GM21576 (cell line): ENCODE measurements at regions not wholly inside any gene's neighbourhood (a gene's known extent, or its start where the extent isn't known, plus 50 kb on each side); places are given as distances from the start of the nearest gene placed in this dataset.
"Not testable (repeated sequence)": the region's sequence is repeated elsewhere in the genome, so short reads cannot be mapped to it uniquely, and the experiment has no call there.

Experiments used
- ATAC-seq: cut with Tn5 transposase; IDR thresholded peaks from one replicate; pipeline ENCODE4 v1.9.1; 2021; ENCODE audit warnings: mild to moderate bottlenecking, moderate library complexity; ENCODE audit not compliant: unreplicated experiment

GRCh38 chr13:24992946-24993345 lies 103.0 kb upstream of the PABPC3 start:
- ATAC-seq = not testable (repeated sequence)

- ATAC-seq = peak; percentile 67
Measured at GRCh38 chr13:24995225-24995804, 100.6 kb upstream of the PABPC3 start.

- ATAC-seq = no peak
Measured at GRCh38 chr13:24997367-24997967, 98.5 kb upstream of the PABPC3 start.

GRCh38 chr13:24998433-24998832 lies 97.5 kb upstream of the PABPC3 start:
- no peak for ATAC-seq

GRCh38 chr13:25001476-25002206 lies 94.3 kb upstream of the PABPC3 start:
- no peak for ATAC-seq

- ATAC-seq = not testable (repeated sequence)
Measured at GRCh38 chr13:25002311-25002710, 93.6 kb upstream of the PABPC3 start.

GRCh38 chr13:25004489-25004888 lies 91.4 kb upstream of the PABPC3 start:
- not testable (repeated sequence) for ATAC-seq

GRCh38 chr13:25005050-25005497 lies 90.9 kb upstream of the PABPC3 start:
- ATAC-seq = not testable (repeated sequence)

GRCh38 chr13:25007389-25007788 lies 88.5 kb upstream of the PABPC3 start:
- ATAC-seq = not testable (repeated sequence)

- ATAC-seq = not testable (repeated sequence)
Measured at GRCh38 chr13:25014398-25014973, 81.5 kb upstream of the PABPC3 start.

GRCh38 chr13:25017176-25017575 lies 78.8 kb upstream of the PABPC3 start:
- ATAC-seq = not testable (repeated sequence)

- not testable (repeated sequence) for ATAC-seq
Measured at GRCh38 chr13:25017808-25018728, 77.9 kb upstream of the PABPC3 start.

GRCh38 chr13:25018729-25019115 lies 77.2 kb upstream of the PABPC3 start:
- no peak for ATAC-seq

GRCh38 chr13:25019741-25020140 lies 76.2 kb upstream of the PABPC3 start:
- ATAC-seq = not testable (repeated sequence)

- no peak for ATAC-seq
Measured at GRCh38 chr13:25024175-25024574, 71.8 kb upstream of the PABPC3 start.

GRCh38 chr13:25032160-25032559 lies 63.8 kb upstream of the PABPC3 start:
- ATAC-seq = no peak

GRCh38 chr13:25034173-25034572 lies 61.8 kb upstream of the PABPC3 start:
- no peak for ATAC-seq

- ATAC-seq = no peak
Measured at GRCh38 chr13:25037057-25037813, 58.7 kb upstream of the PABPC3 start.

GRCh38 chr13:25042151-25042865 lies 53.6 kb upstream of the PABPC3 start:
- ATAC-seq = no peak
